Stromal cell of bone marrow (primary cell): ENCODE measurements at regions not wholly inside any gene's neighbourhood (a gene's known extent, or its start where the extent isn't known, plus 50 kb on each side); places are given as distances from the start of the nearest gene placed in this dataset.

ENCODE experiments used
- DNase-seq: peaks from one replicate; pipeline ENCODE4 v3.0.0-alpha.2; 2012; ENCODE audit warnings: low read depth

- DNase-seq = no peak
Measured at GRCh38 chr12:90079529-90080210, 371.0 kb upstream of the ATP2B1 start.

- no peak for DNase-seq
Measured at GRCh38 chr12:90078344-90078743, 369.7 kb upstream of the ATP2B1 start.

GRCh38 chr12:90077756-90078155 is 369.1 kb upstream of the ATP2B1 start:
- DNase-seq = no peak

GRCh38 chr12:90076851-90077319 is 368.2 kb upstream of the ATP2B1 start:
- no peak for DNase-seq

GRCh38 chr12:90075685-90076084 is 367.0 kb upstream of the ATP2B1 start:
- DNase-seq = no peak

GRCh38 chr12:90074086-90074485 is 365.4 kb upstream of the ATP2B1 start:
- no peak for DNase-seq

- DNase-seq = no peak
Measured at GRCh38 chr12:90071996-90072395, 363.4 kb upstream of the ATP2B1 start.

- DNase-seq = no peak
Measured at GRCh38 chr12:90069711-90070110, 361.1 kb upstream of the ATP2B1 start.

GRCh38 chr12:90067791-90068190 is 359.2 kb upstream of the ATP2B1 start:
- no peak for DNase-seq

- no peak for DNase-seq
Measured at GRCh38 chr12:90064852-90065801, 356.5 kb upstream of the ATP2B1 start.

GRCh38 chr12:90062799-90063198 is 354.2 kb upstream of the ATP2B1 start:
- DNase-seq = no peak

- DNase-seq = no peak
Measured at GRCh38 chr12:90061809-90062208, 353.2 kb upstream of the ATP2B1 start.

- DNase-seq = no peak
Measured at GRCh38 chr12:90060031-90060430, 351.4 kb upstream of the ATP2B1 start.

- peak; percentile 86 for DNase-seq
Measured at GRCh38 chr12:90058704-90059103, 350.1 kb upstream of the ATP2B1 start.

- DNase-seq = no peak
Measured at GRCh38 chr12:90055071-90055470, 346.4 kb upstream of the ATP2B1 start.

GRCh38 chr12:90048918-90049317 is 340.3 kb upstream of the ATP2B1 start:
- no peak for DNase-seq

- DNase-seq = no peak
Measured at GRCh38 chr12:90045559-90045958, 336.9 kb upstream of the ATP2B1 start.

- DNase-seq = no peak
Measured at GRCh38 chr12:90044069-90044468, 335.4 kb upstream of the ATP2B1 start.

GRCh38 chr12:90042920-90043641 is 334.4 kb upstream of the ATP2B1 start:
- no peak for DNase-seq

GRCh38 chr12:90038289-90038688 is 329.7 kb upstream of the ATP2B1 start:
- DNase-seq = no peak

- no peak for DNase-seq
Measured at GRCh38 chr12:90037740-90038139, 329.1 kb upstream of the ATP2B1 start.

GRCh38 chr12:90036637-90037036 is 328.0 kb upstream of the ATP2B1 start:
- DNase-seq = no peak

- no peak for DNase-seq
Measured at GRCh38 chr12:90030726-90031125, 322.1 kb upstream of the ATP2B1 start.
